WI38 (cell line): ENCODE measurements at regions not wholly inside any gene's neighbourhood (a gene's known extent, or its start where the extent isn't known, plus 50 kb on each side); places are given as distances from the start of the nearest gene placed in this dataset.

Experiments used
- H3K4me3 ChIP-seq: 2 replicates; pipeline ENCODE4 v1.5.1; 2011; ENCODE audit warnings: low read depth, mild to moderate bottlenecking, control low read depth, low read length
- TF ChIP-seq, protein P1 (sequence below): IDR thresholded peaks from 2 replicates; pipeline ENCODE4 v1.5.1; 2012; ENCODE audit warnings: low read depth, mild to moderate bottlenecking, control low read depth, low read length

DNA sequence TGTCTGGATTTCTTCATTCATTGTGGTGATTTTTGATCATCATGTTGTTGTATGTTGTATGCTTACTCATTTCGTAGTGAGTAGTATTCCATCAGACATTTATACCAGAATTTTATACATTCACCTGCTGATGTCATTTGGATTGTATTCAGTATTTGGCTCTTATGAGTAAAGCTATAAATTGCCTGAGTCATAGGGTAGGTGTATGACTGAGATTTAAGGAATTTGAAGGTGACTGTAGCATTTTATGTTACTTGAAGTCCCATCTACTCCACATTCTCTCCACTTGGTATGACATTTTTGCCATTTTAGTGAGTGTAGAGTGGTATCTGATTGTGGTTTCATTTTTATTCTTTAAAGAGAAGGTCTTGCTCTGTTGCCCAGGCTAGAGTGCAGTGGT, 548.2 kb downstream of the TBC1D22A start:
- H3K4me3 ChIP-seq: no peak overlapping the region
- TF ChIP-seq, protein P1, sequence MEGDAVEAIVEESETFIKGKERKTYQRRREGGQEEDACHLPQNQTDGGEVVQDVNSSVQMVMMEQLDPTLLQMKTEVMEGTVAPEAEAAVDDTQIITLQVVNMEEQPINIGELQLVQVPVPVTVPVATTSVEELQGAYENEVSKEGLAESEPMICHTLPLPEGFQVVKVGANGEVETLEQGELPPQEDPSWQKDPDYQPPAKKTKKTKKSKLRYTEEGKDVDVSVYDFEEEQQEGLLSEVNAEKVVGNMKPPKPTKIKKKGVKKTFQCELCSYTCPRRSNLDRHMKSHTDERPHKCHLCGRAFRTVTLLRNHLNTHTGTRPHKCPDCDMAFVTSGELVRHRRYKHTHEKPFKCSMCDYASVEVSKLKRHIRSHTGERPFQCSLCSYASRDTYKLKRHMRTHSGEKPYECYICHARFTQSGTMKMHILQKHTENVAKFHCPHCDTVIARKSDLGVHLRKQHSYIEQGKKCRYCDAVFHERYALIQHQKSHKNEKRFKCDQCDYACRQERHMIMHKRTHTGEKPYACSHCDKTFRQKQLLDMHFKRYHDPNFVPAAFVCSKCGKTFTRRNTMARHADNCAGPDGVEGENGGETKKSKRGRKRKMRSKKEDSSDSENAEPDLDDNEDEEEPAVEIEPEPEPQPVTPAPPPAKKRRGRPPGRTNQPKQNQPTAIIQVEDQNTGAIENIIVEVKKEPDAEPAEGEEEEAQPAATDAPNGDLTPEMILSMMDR: no peak

DNA sequence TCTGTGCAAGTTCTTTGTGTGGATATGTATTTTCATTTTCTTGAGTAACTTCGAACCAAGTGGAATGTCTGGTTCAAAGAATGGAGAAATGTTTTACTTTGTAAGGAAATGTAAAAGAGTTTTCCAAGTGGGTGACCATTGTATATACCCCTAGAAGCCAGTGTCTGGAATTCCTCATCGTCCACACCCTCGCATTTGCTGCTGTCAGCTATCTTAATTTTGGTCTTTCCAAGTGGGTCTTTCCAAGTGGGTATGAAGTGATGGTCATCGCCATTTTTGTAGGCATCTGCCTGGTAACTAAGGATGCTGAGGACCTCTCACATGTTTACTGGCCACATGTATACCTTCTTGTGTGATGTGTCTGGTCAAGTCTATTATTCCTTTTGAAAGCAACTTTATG, 547.5 kb downstream of the TBC1D22A start:
- TF ChIP-seq, protein P1: no peak
- H3K4me3 ChIP-seq: no peak overlapping the region

DNA sequence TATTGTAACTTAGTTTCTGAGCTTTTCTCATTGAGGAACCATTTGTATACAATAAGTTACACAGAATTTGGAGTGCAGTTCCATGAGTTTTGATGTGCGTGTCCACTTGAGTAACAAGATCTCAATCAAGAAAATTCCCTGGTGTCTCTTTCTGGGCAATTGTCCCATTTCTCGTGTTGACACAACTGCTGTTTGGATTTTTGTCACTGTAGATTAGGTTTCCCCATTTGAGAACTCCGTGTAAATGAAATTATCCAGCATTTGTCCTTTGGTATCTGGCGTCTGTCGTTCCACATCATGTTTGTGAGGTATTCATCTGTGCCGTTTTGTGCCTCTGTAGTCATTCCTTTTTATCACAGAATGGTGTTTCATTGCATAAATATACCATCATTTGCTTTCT, 547.0 kb downstream of the TBC1D22A start:
- no peak overlapping the region for H3K4me3 ChIP-seq
- TF ChIP-seq, protein P1: no peak

DNA sequence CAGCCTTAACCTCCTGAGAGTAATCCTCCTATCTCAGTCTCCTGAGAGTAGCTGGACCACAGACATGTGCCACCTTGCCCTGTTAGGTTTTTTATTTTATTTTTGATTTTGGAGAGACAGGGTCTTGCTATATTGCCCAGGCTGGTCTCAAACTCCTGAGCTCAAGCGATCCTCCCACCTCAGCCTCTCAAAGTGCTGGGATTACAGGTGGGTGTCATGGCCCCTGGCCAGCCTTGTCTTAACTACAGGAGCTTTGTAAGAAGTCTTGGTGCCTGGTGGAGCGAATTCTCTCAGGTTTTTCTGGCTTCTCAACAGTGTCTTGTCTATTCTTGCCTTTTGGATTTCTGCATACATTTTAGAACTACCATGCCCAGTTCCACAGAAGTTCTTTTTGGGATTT, 546.4 kb downstream of the TBC1D22A start:
- H3K4me3 ChIP-seq: no peak overlapping the region
- TF ChIP-seq, protein P1: no peak

DNA sequence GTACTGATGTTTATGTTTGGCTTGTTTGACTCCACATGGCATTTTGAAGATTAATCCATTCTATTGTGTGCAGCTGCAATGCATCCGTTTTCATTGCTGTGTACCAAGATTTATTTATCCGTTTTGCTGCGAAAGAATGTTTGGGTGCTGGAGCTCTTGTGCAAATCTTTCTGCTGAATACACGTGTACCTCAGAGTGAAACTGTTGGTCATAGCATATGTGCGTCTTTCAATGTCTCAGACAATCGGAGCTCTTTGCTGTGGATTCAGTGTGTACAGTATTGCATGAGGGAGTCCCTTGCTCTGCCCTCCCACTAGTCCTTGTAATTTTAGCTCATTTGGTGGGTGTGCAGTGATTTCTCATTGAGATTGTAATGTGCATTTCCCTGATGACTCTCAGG, 545.4 kb downstream of the TBC1D22A start:
- H3K4me3 ChIP-seq: no peak overlapping the region
- TF ChIP-seq, protein P1: no peak

DNA sequence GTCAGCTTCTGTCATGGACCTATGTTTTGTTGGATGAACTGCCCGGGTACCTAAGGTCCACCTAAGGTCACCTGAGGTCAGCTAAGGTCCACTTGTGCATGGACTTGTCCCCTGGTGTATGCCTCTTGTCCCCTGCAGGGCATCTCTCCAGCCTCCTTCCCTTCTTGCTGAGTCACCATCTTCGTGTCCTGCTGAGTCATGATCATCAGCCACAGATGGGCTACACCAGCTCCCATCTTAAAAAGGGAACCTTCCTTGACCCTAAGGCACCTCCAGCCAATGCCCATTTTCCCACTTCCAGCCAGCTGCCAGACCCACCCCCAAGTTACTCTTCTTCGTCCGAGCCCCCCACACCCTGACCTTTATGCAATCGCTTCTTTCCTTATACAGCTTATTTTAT, 544.9 kb downstream of the TBC1D22A start:
- no peak overlapping the region for H3K4me3 ChIP-seq
- TF ChIP-seq, protein P1: no peak

DNA sequence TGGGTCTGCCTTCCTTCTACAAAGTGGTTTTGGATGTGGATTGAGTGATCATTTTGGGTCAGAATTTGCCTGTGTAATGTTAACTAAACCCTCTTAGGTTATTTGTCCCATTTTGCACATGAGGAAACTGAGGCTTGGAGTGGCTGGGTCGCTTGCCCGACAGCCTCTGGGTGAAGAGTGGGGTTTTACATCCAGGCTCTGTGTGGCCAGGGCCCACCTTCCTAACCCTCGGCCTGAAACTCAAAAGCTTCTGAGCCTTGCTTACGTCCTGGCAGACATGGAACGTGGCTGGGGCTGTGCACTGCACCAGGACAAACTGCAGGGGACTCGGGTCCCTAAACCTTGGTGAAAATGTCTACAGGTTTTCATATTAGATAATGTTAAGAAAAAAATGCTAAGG, 542.4 kb downstream of the TBC1D22A start:
- TF ChIP-seq, protein P1: no peak
- no peak overlapping the region for H3K4me3 ChIP-seq
